ENCODE measurements at regions not wholly inside any gene's neighbourhood (a gene's known extent, or its start where the extent isn't known, plus 50 kb on each side); places are given as distances from the start of the nearest gene placed in this dataset.

GRCh38 chr10:105981679-105982078, 1182.8 kb downstream of the SORCS1 start:
- 65 to 73% (median 67%) methylated on average over 2 of the region's 2 CpGs for WGBS, 5 donors
- Histone ChIP-seq H3K4me3 (no peak overlapping the region), H3K9me3 (no peaks in the 10 kb centered on the region), H3K27ac (no peak overlapping the region), H3K4me1 (no peaks in the 10 kb centered on the region), H3K36me3 (no peaks in the 10 kb centered on the region), H3K27me3 (replicated peaks in 1 of 7) (no peaks in the 10 kb centered on the region)
- TF ChIP-seq POLR2A (IDR thresholded peaks at IDR 0.05) (no peak), POLR2AphosphoS5 (IDR thresholded peaks at IDR 0.05) (no peak)
- TF ChIP-seq, protein P1, sequence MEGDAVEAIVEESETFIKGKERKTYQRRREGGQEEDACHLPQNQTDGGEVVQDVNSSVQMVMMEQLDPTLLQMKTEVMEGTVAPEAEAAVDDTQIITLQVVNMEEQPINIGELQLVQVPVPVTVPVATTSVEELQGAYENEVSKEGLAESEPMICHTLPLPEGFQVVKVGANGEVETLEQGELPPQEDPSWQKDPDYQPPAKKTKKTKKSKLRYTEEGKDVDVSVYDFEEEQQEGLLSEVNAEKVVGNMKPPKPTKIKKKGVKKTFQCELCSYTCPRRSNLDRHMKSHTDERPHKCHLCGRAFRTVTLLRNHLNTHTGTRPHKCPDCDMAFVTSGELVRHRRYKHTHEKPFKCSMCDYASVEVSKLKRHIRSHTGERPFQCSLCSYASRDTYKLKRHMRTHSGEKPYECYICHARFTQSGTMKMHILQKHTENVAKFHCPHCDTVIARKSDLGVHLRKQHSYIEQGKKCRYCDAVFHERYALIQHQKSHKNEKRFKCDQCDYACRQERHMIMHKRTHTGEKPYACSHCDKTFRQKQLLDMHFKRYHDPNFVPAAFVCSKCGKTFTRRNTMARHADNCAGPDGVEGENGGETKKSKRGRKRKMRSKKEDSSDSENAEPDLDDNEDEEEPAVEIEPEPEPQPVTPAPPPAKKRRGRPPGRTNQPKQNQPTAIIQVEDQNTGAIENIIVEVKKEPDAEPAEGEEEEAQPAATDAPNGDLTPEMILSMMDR (IDR thresholded peaks at IDR 0.05 in 8 of 11, conservative IDR thresholded peaks at IDR 0.05 in 3 of 11): no peak
- intact Hi-C loops (cut with DNase I; ENCODE audit: low total_unique reads): no loop called here
- no peak for DNase-seq

DNA sequence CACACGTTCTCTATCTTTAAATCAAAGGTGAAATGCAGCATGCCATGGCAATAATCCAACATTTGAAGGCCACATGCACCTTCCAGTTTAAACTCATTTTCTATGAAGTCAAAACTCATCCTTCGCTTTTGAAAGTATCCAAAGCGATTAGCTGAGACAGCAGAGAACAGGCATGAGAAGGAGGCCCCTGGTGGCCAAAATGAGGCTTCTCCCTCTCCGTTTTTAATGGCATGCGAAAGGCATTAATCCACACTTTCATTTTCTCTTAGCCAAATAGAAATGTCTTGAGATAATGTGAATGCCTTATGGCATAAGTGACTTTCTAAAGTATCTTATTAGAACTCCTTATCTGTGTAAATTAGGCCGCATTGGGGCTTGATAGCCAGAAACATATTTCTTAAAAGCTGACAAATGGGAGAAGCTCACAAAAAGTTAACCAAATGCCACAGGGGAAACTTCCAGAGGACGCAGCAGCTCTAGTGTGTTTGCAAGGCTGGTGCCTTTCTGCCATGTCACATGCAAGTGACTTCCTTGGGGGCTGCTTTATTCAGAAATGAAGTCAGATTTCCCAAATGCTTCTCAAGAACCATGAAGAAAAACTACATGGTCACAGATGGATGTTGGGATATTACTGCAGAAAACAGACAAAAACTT, 1189.6 kb downstream of the SORCS1 start:
- H3K27me3 ChIP-seq (replicated peaks in 1 of 7): no peaks in the 10 kb centered on the region
- no peak overlapping the region for H3K27ac ChIP-seq
- H3K9me3 ChIP-seq: no peaks in the 10 kb centered on the region
- TF ChIP-seq POLR2AphosphoS5 (IDR thresholded peaks at IDR 0.05): no peak
- TF ChIP-seq, protein P1 (IDR thresholded peaks at IDR 0.05 in 8 of 11, conservative IDR thresholded peaks at IDR 0.05 in 3 of 11): peak in 4 of 11 experiments; percentile 17 to 48 (median 30)
- no peaks in the 10 kb centered on the region for H3K4me1 ChIP-seq
- intact Hi-C loops (cut with DNase I; ENCODE audit: low total_unique reads): no loop called here
- H3K4me3 ChIP-seq: peak overlapping the region in 1 of 8 donors; percentile 31
- no peaks in the 10 kb centered on the region for H3K36me3 ChIP-seq
- DNase-seq: no peak
- WGBS, 5 donors: 38 to 51% (median 45%) methylated on average over 7 of the region's 7 CpGs

DNA sequence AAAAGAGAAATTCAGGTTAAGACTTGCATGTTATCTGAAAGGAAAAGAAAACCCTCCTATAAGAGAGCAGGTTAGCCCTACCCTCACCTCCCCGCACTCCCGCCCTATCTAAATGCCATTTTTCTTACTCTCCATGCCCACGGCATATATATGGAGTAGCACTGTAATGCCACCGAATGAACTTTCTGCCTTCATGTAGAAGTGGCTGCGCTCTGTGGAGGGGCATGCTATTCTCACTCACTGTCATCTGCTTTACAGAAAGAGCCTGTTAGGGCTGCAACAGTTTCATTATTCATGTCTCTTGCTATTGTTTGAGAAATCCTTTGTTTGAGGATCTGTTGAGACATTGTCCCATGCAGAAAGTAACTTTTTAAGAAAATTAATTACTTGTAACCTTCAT, 1190.6 kb downstream of the SORCS1 start:
- Histone ChIP-seq H3K36me3 (no peaks in the 10 kb centered on the region), H3K27ac (no peak overlapping the region), H3K4me3 (no peak overlapping the region), H3K4me1 (no peaks in the 10 kb centered on the region), H3K9me3 (no peaks in the 10 kb centered on the region), H3K27me3 (replicated peaks in 1 of 7) (no peaks in the 10 kb centered on the region)
- intact Hi-C loops (cut with DNase I; ENCODE audit: low total_unique reads): no loop called here
- TF ChIP-seq, protein P1 (IDR thresholded peaks at IDR 0.05 in 8 of 11, conservative IDR thresholded peaks at IDR 0.05 in 3 of 11): no peak
- no peak for TF ChIP-seq POLR2AphosphoS5 (IDR thresholded peaks at IDR 0.05)
- TF ChIP-seq POLR2A (IDR thresholded peaks at IDR 0.05): no peak
- DNase-seq: no peak
- 73 to 91% (median 86%) methylated on average over 5 of the region's 5 CpGs for WGBS, 5 donors

GRCh38 chr10:105973360-105973759, 1191.1 kb downstream of the SORCS1 start:
- intact Hi-C loops (cut with DNase I; ENCODE audit: low total_unique reads): no loop called here
- Histone ChIP-seq H3K36me3 (no peaks in the 10 kb centered on the region), H3K9me3 (no peaks in the 10 kb centered on the region), H3K4me1 (no peaks in the 10 kb centered on the region), H3K27ac (no peak overlapping the region), H3K4me3 (no peak overlapping the region), H3K27me3 (replicated peaks in 1 of 7) (no peaks in the 10 kb centered on the region)
- WGBS, 5 donors: 30 to 56% (median 44%) methylated on average over 4 of the region's 4 CpGs
- DNase-seq: no peak
- TF ChIP-seq POLR2A (IDR thresholded peaks at IDR 0.05) (no peak), POLR2AphosphoS5 (IDR thresholded peaks at IDR 0.05) (no peak)
- TF ChIP-seq, protein P1 (IDR thresholded peaks at IDR 0.05 in 8 of 11, conservative IDR thresholded peaks at IDR 0.05 in 3 of 11): no peak

All from spleen (tissue), 11 donors.